ENCODE measurements at regions not wholly inside any gene's neighbourhood (a gene's known extent, or its start where the extent isn't known, plus 50 kb on each side); places are given as distances from the start of the nearest gene placed in this dataset.

GRCh38 chr10:65396997-65397396, 1528.8 kb upstream of the LRRTM3 start:
- no peak for DNase-seq (ENCODE audit: low spot score)
- H3K27me3 ChIP-seq = no peaks in the 10 kb centered on the region
- no peaks in the 10 kb centered on the region for H3K36me3 Mint-ChIP-seq
- no peak overlapping the region for H3K4me3 ChIP-seq
- H3K4me1 Mint-ChIP-seq = no peaks in the 10 kb centered on the region
- no peaks in the 10 kb centered on the region for H3K4me1 ChIP-seq
- H3K4me3 Mint-ChIP-seq = no peak overlapping the region
- H4K20me1 ChIP-seq (ENCODE audit: low read depth) = no peaks in the 10 kb centered on the region
- no peak overlapping the region for H3K27ac ChIP-seq
- H3K27me3 Mint-ChIP-seq (ENCODE audit: insufficient read depth, low read depth) = peaks cover 2% of the 10 kb centered on the region
- H3F3A ChIP-seq (ENCODE audit: low read depth) = no peaks in the 10 kb centered on the region
- TF ChIP-seq, protein P1, sequence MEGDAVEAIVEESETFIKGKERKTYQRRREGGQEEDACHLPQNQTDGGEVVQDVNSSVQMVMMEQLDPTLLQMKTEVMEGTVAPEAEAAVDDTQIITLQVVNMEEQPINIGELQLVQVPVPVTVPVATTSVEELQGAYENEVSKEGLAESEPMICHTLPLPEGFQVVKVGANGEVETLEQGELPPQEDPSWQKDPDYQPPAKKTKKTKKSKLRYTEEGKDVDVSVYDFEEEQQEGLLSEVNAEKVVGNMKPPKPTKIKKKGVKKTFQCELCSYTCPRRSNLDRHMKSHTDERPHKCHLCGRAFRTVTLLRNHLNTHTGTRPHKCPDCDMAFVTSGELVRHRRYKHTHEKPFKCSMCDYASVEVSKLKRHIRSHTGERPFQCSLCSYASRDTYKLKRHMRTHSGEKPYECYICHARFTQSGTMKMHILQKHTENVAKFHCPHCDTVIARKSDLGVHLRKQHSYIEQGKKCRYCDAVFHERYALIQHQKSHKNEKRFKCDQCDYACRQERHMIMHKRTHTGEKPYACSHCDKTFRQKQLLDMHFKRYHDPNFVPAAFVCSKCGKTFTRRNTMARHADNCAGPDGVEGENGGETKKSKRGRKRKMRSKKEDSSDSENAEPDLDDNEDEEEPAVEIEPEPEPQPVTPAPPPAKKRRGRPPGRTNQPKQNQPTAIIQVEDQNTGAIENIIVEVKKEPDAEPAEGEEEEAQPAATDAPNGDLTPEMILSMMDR (IDR thresholded peaks at IDR 0.05) = no peak
- TF ChIP-seq EZH2phosphoT487 (IDR thresholded peaks at IDR 0.05) = no peak
- TF ChIP-seq EZH2 (IDR thresholded peaks at IDR 0.05) = no peak
- no peak overlapping the region for H3K9ac ChIP-seq
- H3K79me2 ChIP-seq (ENCODE audit: low read depth) = no peaks in the 10 kb centered on the region
- no peaks in the 10 kb centered on the region for H3K9me3 ChIP-seq (ENCODE audit: low read depth)
- H3K27ac Mint-ChIP-seq = no peak overlapping the region
- no peak overlapping the region for H3K4me2 ChIP-seq
- H3K9me3 Mint-ChIP-seq = no peaks in the 10 kb centered on the region
- no peak overlapping the region for H2AFZ ChIP-seq (replicated peaks)
- H3K36me3 ChIP-seq = no peaks in the 10 kb centered on the region

DNA sequence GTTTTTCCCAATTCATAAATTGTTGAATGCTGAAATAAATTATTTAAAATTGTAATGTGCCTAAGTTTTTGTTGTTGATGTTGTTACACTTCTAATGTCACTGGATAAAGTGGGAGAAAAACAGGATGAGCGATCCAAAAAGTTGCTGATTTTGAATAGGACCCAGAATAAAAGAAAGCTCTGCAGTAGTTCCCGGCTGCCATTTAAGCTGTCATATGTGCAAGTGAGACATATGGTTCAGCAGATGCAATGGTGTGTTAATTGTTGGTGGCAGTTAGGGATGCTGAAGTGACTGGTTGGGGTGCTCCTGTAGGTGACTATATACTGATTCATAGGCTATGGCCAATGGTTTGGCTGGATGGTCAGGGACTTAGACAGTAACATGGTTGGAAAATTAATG, 1517.4 kb upstream of the LRRTM3 start:
- H3K4me1 ChIP-seq = no peaks in the 10 kb centered on the region
- no peaks in the 10 kb centered on the region for H3K36me3 ChIP-seq
- Mint-ChIP-seq H3K36me3 (no peaks in the 10 kb centered on the region), H3K4me1 (peaks cover 2% of the 10 kb centered on the region), H3K4me3 (no peak overlapping the region), H3K27me3 (ENCODE audit: insufficient read depth, low read depth) (no peaks in the 10 kb centered on the region), H3K27ac (no peak overlapping the region), H3K9me3 (no peaks in the 10 kb centered on the region)
- no peaks in the 10 kb centered on the region for H4K20me1 ChIP-seq (ENCODE audit: low read depth)
- no peak overlapping the region for H3K27ac ChIP-seq
- TF ChIP-seq EZH2phosphoT487 (IDR thresholded peaks at IDR 0.05) = no peak
- TF ChIP-seq, protein P1 (IDR thresholded peaks at IDR 0.05) = no peak
- no peak for TF ChIP-seq EZH2 (IDR thresholded peaks at IDR 0.05)
- no peak overlapping the region for H3K9ac ChIP-seq
- no peak overlapping the region for H2AFZ ChIP-seq (replicated peaks)
- no peaks in the 10 kb centered on the region for H3K79me2 ChIP-seq (ENCODE audit: low read depth)
- H3K4me2 ChIP-seq = no peak overlapping the region
- no peaks in the 10 kb centered on the region for H3F3A ChIP-seq (ENCODE audit: low read depth)
- no peak overlapping the region for H3K4me3 ChIP-seq
- H3K9me3 ChIP-seq (ENCODE audit: low read depth) = no peaks in the 10 kb centered on the region
- DNase-seq (ENCODE audit: low spot score) = no peak
- H3K27me3 ChIP-seq = no peaks in the 10 kb centered on the region

- Histone ChIP-seq H3K4me2 (no peak overlapping the region), H4K20me1 (ENCODE audit: low read depth) (no peaks in the 10 kb centered on the region), H3K79me2 (ENCODE audit: low read depth) (no peaks in the 10 kb centered on the region), H3F3A (ENCODE audit: low read depth) (no peaks in the 10 kb centered on the region), H3K4me3 (no peak overlapping the region), H3K27me3 (no peaks in the 10 kb centered on the region), H3K27ac (no peak overlapping the region), H3K9me3 (ENCODE audit: low read depth) (no peaks in the 10 kb centered on the region), H3K4me1 (no peaks in the 10 kb centered on the region), H2AFZ (replicated peaks) (no peak overlapping the region), H3K36me3 (no peaks in the 10 kb centered on the region), H3K9ac (no peak overlapping the region)
- Mint-ChIP-seq H3K4me3 (no peak overlapping the region), H3K4me1 (no peaks in the 10 kb centered on the region), H3K9me3 (peaks cover 5% of the 10 kb centered on the region), H3K36me3 (no peaks in the 10 kb centered on the region), H3K27me3 (ENCODE audit: insufficient read depth, low read depth) (no peaks in the 10 kb centered on the region), H3K27ac (no peak overlapping the region)
- TF ChIP-seq, protein P1 (IDR thresholded peaks at IDR 0.05) = no peak
- TF ChIP-seq EZH2 (IDR thresholded peaks at IDR 0.05) (no peak), EZH2phosphoT487 (IDR thresholded peaks at IDR 0.05) (no peak)
- DNase-seq (ENCODE audit: low spot score) = no peak
Observed at GRCh38 chr10:65413001-65413400, 1512.8 kb upstream of the LRRTM3 start.

Data from neural progenitor cell (in vitro differentiated cells).